Stimulated activated CD4-positive, alpha-beta T cell treated with anti-CD3 and anti-CD28 coated beads, TNF-alpha, amount 100 ng/mL, for 1 hour (primary cell): ENCODE measurements at regions not wholly inside any gene's neighbourhood (a gene's known extent, or its start where the extent isn't known, plus 50 kb on each side); places are given as distances from the start of the nearest gene placed in this dataset.
"Not testable (repeated sequence)": the region's sequence is repeated elsewhere in the genome, so short reads cannot be mapped to it uniquely, and the experiment has no call there.

Experiments used
- DNase-seq, 3 donors: peaks; one replicate each; pipeline ENCODE4 v3.0.0-alpha.2; 2020; ENCODE audit warnings: low read depth in 3 of 3, low spot score in 1 of 3

GRCh38 chr5:17964067-17964466, 329.8 kb downstream of the TAF11L14 start:
- no peak for DNase-seq

- DNase-seq, result no peak
Measured at GRCh38 chr5:17966640-17967402, 332.6 kb downstream of the TAF11L14 start.

DNA sequence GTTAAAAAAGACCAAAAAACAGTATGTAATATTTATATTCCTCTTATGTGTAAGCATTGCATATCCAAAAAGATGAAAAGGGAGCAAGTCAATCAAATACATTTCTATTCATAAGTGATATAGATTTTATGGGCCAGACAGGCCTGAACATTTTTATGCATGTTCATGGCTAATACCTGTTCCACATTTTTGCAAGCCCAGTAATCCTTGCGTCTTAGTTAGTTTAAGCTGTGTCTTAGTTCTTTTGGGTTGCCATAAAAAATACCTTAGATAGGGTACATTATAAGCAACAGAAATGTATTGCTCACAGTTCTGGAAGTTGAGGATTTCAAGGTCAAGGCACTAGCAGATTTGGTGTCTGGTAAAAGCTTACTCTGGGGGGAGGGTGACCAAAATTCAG, 342.1 kb downstream of the TAF11L14 start:
- no peak for DNase-seq

GRCh38 chr5:17978954-17979353, 344.7 kb downstream of the TAF11L14 start:
- DNase-seq, result no peak

DNA sequence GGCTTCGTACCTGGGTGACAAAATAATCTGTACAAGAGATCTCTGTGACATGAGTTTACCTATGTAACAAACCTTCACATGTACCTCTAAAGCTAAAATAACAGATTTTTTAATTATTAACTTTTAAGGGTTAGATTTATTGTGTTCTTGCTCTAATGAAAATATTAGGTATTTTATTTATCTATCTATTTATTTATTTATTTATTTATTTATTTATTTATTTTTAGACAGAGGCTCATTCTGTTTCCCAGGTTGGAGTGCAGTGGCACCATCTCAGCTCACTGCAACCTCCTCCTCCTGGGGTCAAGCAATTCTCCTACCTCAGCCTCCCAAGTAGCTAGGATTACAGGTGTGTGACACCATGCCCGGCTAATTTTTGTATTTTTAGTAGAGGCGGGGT, 348.4 kb downstream of the TAF11L14 start:
- DNase-seq, result not testable (repeated sequence)

GRCh38 chr5:17989036-17989435, 354.8 kb downstream of the TAF11L14 start:
- no peak for DNase-seq

DNA sequence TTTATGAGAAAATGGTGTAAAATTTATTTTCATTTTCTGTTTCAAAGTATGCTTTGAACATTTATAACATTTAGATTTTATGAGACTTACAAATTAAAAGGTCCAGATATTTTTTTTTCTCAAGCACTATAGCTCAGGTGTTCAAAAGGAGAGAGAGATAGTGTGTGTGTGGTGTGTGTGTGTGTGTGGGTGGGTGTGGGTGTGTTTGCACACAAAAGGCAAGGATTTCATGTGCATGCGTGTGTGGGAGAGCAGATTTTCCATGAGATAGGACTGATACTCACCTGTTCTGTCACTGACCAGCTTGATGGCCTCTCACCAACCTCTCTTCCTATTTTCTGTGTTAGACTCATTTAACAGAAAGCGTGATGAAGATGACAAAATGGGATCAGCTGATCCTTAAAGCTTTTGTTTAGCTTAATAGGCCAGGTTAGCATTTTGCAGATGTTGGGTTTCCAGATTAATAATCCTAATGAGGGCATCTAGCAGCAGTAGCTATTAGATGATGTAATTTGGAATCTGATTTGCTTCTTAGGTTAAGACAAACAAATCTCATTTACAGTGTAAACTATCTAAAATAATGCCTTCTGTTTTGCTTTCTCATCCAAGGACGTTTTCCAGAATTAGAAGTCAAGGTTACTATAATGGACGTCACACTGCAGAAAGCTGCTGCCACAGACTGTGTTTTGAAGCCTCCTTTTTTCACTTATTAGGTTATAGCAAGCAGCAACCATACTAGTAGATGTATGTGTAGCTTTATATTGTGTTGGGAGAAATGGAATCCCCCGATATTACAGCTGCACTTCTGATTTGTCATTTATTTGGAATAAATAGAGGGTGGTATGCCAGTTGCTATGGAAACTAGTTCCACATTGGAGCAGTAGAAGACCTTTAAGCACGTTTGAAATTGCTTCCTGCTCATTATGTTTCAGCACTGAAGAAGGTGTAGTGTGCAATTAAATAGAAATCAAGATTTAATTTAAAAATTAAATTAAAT, 355.6 kb downstream of the TAF11L14 start:
- DNase-seq, result no peak

DNA sequence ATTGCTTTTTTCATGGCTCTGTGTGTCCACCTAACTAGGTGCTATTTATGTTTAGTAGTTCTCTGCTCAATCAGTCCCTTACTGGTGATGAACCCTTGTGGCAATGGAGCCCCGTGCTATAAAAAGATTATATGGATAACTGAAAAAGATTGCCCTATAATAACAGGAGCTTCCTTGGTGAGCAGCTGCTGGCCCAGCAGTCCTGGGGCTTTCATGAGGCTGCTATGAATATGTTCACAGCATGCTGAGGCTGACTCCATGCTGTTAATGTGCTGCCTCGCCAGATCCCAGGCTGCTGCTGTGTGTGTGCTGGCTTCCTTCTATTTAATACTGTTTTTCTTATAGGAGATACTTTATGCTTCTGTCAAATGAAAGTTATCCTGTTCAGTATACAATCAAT, 357.5 kb downstream of the TAF11L14 start:
- DNase-seq, result no peak

DNA sequence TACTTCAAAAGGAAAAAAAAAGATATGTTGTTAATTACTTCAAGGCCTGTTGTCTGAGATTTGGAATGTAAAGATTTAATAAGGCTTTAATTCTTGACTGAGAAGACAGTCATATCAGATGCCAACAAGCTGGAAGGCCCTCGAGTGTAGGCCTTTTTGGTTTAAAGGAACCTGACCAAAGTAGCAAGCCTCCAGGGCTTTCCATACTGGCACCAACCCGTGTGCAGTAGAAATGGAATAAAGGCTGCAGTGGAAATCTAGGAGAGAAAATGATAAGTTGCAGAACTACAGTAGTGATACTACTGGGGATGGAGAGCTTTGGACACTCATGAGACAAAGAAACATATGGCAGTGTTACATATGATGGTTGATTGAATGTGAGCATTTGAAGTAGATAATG, 358.0 kb downstream of the TAF11L14 start:
- DNase-seq, result no peak

DNA sequence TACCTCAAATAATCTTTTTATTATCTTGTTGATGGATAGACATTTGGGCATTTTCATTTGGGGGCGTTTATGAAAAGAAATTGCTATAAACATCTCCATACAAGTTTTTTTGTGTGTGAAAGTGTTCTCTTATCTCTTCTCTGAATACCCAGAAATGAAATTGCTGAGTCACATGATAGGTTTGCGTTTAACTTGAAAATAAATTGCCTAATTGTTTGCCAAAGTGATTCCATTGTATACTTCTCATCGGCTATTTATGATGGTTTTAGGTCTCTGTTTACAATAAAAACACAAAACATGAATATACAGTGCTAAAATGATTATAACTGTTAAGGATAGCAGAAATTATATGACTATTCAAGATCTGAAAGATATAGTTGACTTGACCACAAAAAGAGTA, 361.7 kb downstream of the TAF11L14 start:
- DNase-seq, result no peak

- DNase-seq, result no peak
Measured at GRCh38 chr5:17999858-18000257, 365.6 kb downstream of the TAF11L14 start.

- no peak for DNase-seq
Measured at GRCh38 chr5:18000744-18001143, 366.5 kb downstream of the TAF11L14 start.

DNA sequence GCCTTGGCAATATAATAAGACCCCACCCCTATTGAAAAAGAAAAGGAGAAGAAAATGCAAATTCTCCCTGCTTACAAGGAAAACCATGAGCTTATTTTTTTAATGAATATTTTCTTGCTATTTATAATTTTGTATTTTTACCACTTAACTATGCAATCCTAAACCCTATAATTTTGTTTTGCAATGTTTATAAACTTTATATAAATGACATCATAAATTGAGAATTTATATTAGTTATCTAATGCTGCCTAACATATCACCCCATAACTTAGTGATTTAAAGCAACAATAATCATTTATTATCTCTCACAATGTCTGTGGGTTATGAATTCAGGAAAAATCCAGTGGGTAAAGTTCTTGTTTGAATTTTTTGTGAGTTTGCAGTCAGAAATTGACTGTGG, 369.1 kb downstream of the TAF11L14 start:
- no peak for DNase-seq

DNA sequence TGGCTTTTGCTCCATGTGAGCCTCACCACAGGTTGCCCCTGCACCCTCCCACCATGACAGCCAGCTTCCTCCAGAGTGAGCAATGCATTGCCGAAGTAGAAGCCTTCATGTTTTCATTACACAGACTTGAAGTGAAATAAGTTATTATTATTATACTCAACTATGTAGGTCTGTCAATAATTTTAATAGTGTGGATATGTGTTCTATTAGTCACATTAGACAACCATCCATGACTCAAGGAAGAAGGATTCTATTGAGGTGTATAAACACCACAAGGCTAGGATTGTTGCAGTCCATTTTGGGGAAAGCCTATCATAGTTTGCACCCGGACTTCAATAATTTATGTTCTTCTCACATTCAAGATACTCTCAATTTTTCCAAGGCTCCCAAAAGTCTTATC, 369.5 kb downstream of the TAF11L14 start:
- no peak for DNase-seq

DNA sequence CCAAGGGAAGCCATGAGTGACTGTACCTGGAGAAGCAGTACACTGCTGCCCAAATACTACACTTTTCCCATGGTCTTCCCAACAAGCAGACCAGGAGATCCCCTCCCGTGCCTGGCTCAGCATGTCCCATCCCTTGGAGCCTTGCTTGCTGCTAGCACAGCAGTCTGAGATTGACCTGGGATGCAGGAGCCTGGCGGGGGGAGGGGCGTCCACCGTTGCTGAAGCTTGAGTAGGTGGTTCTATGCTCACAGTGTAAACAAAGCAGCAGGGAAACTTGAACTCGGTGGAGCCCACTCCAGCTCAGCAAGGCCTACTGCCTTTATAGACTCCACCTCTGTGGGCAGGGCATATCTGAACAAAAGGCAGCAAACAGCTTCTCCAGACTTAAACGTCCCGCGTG, 372.0 kb downstream of the TAF11L14 start:
- not testable (repeated sequence) for DNase-seq

- no peak for DNase-seq
Measured at GRCh38 chr5:18008940-18009339, 374.7 kb downstream of the TAF11L14 start.

- no peak for DNase-seq
Measured at GRCh38 chr5:18010053-18010452, 375.8 kb downstream of the TAF11L14 start.

GRCh38 chr5:18018472-18018871, 384.2 kb downstream of the TAF11L14 start:
- no peak for DNase-seq

DNA sequence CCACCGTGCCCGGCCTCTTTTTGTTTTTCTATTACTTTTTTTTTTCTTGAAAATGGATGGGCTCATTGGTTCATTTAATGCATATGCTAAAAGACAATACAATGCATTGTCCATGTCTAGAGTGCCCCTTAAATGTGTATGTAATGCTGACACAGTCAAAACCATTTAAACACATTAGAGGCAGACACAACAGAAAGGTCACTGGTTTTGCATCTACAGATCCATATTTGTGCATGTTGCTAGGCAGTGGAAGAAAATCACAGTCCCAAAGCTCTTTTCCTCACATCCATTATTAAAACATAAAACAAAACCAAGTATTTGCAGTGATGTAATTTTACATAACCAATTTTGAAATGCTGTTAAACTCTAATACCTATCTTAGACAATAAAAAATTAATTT, 389.0 kb downstream of the TAF11L14 start:
- no peak for DNase-seq

DNA sequence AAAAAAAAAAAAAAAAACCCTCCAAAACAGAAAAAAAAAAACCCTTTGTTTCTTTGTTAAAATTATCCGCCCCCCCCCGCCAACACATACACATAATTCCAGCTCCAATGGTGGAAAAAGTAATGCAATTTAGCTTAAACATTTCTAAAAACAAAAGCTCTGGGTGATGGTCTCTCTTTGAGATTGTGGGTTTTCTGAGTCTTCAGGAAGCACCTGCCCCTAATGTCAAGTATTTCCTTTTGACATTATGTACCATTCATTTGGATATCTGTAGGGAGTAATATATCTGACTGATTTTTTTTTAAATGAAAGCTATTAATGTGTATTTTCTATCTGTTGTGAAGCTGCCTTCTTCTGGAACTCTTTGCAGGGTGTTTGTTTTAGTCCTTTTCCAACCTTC, 389.7 kb downstream of the TAF11L14 start:
- no peak for DNase-seq

DNA sequence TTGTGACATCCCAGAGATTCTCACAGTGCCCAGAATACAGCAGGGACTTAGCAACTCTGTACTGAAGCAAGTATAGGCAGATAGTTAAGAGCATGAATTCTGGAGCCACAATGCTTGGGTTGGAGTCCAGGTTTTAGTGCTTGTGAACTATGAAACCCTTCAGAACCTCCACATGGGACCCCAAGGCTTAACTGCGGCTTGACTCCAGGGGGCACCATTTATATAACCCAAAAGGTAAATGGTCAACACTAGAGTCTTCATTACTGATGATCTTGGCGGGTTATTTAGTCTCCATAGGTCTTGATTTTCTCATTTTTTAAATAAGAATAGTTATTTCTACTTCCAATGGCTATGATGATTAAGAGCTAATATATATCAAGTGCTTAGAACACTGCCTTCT, 390.3 kb downstream of the TAF11L14 start:
- no peak for DNase-seq

DNA sequence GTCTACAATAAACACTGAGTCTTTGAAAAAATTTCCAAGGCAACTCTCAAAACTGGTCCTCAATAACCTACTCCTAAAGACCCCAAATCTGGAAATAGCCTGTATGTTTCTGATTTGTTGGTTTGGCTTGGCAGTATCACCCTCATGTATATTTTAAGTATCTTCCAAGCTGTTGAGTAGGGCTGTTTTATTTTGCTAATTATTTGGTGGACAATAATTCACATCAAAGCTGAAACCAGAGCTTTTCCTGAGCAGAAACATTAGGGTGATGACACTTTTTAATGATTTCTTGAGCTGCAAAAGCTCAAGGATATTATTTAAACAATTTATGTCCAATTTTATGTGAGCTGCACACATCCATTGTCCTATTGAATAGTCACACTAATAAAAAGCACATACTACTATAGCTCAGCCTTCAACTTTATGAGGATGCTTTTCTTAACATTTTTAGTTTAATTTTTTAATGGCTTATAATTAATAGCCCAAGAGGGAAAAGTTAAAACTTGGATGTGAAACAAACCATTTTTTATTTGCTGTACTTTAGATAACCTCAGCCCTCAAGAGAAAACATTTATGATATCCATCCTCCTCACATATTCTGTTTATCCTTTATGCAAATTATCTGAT, 393.1 kb downstream of the TAF11L14 start:
- no peak for DNase-seq
